ENCODE measurements at regions not wholly inside any gene's neighbourhood (a gene's known extent, or its start where the extent isn't known, plus 50 kb on each side); places are given as distances from the start of the nearest gene placed in this dataset.

- no peak for DNase-seq
These were observed 93.4 kb downstream of the TENT4A start for GRCh38 chr5:6806668-6807067.

GRCh38 chr5:6808462-6808861 lies 95.2 kb downstream of the TENT4A start:
- DNase-seq: no peak

- DNase-seq: no peak
These were observed 97.6 kb downstream of the TENT4A start for GRCh38 chr5:6810641-6811405.

GRCh38 chr5:6812091-6812490 lies 98.9 kb downstream of the TENT4A start:
- DNase-seq: no peak

- DNase-seq: no peak
These were observed 99.8 kb downstream of the TENT4A start for GRCh38 chr5:6812800-6813731.

- DNase-seq: no peak
These were observed 101.6 kb downstream of the TENT4A start for GRCh38 chr5:6814816-6815215.

GRCh38 chr5:6818594-6819511 lies 105.6 kb downstream of the TENT4A start:
- DNase-seq: no peak

GRCh38 chr5:6819521-6819920 lies 106.3 kb downstream of the TENT4A start:
- DNase-seq: peak; percentile 15

GRCh38 chr5:6820851-6821479 lies 107.7 kb downstream of the TENT4A start:
- peak; percentile 37 for DNase-seq

GRCh38 chr5:6822068-6822467 lies 108.8 kb downstream of the TENT4A start:
- DNase-seq: no peak

- DNase-seq: no peak
These were observed 109.5 kb downstream of the TENT4A start for GRCh38 chr5:6822556-6823343.

- DNase-seq: no peak
These were observed 110.8 kb downstream of the TENT4A start for GRCh38 chr5:6823996-6824395.

GRCh38 chr5:6825678-6826244 lies 112.5 kb downstream of the TENT4A start:
- no peak for DNase-seq

GRCh38 chr5:6826756-6827155 lies 113.5 kb downstream of the TENT4A start:
- no peak for DNase-seq

GRCh38 chr5:6827526-6828219 lies 114.4 kb downstream of the TENT4A start:
- DNase-seq: no peak

- no peak for DNase-seq
These were observed 116.0 kb downstream of the TENT4A start for GRCh38 chr5:6829150-6829784.

GRCh38 chr5:6830643-6831239 lies 117.5 kb downstream of the TENT4A start:
- no peak for DNase-seq

GRCh38 chr5:6831678-6832671 lies 118.7 kb downstream of the TENT4A start:
- DNase-seq: no peak

All from NCI-H2107 (cell line).